D721Med (cell line): ENCODE measurements at regions not wholly inside any gene's neighbourhood (a gene's known extent, or its start where the extent isn't known, plus 50 kb on each side); places are given as distances from the start of the nearest gene placed in this dataset.
"Not testable (repeated sequence)": the region's sequence is repeated elsewhere in the genome, so short reads cannot be mapped to it uniquely, and the experiment has no call there.

Experiments used
- DNase-seq: peaks from one replicate; pipeline ENCODE4 v3.0.0; 2011; ENCODE audit warnings: low spot score; ENCODE audit not compliant: insufficient read length
- FAIRE-seq: peaks from 2 replicates; lab custom pipeline; 2011; peaks lifted over from hg19 to GRCh38; lab: Jason Lieb, UNC
- TF ChIP-seq, protein P1 (sequence below): IDR thresholded peaks from 2 replicates; pipeline ENCODE4 v1.5.1; 2012; ENCODE audit warnings: mild to moderate bottlenecking, control low read depth; ENCODE audit not compliant: insufficient read depth; ENCODE audit errors: missing control alignments

DNA sequence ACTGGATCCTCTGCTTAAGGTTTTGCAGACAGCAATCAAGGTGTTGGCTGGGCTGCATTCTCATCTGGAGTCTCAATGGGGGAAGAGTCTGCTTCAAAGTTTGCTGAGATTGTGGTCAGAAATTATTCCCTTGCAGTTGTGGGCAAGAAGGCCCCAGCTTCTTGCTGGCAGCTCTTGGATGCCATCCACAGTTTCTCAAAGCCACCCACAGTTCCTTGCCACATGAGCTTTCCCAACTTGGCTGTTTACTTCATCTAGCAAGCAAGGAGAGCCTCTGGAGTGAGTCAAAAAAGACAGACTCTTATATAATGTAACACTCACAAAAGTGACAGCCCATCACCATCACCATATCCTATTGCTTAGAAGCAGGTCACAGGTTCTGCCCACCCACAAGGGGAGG is 62.1 kb upstream of the ABHD2 start:
- TF ChIP-seq, protein P1, sequence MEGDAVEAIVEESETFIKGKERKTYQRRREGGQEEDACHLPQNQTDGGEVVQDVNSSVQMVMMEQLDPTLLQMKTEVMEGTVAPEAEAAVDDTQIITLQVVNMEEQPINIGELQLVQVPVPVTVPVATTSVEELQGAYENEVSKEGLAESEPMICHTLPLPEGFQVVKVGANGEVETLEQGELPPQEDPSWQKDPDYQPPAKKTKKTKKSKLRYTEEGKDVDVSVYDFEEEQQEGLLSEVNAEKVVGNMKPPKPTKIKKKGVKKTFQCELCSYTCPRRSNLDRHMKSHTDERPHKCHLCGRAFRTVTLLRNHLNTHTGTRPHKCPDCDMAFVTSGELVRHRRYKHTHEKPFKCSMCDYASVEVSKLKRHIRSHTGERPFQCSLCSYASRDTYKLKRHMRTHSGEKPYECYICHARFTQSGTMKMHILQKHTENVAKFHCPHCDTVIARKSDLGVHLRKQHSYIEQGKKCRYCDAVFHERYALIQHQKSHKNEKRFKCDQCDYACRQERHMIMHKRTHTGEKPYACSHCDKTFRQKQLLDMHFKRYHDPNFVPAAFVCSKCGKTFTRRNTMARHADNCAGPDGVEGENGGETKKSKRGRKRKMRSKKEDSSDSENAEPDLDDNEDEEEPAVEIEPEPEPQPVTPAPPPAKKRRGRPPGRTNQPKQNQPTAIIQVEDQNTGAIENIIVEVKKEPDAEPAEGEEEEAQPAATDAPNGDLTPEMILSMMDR, result no peak
- DNase-seq (no peak), FAIRE-seq (no peak)

DNA sequence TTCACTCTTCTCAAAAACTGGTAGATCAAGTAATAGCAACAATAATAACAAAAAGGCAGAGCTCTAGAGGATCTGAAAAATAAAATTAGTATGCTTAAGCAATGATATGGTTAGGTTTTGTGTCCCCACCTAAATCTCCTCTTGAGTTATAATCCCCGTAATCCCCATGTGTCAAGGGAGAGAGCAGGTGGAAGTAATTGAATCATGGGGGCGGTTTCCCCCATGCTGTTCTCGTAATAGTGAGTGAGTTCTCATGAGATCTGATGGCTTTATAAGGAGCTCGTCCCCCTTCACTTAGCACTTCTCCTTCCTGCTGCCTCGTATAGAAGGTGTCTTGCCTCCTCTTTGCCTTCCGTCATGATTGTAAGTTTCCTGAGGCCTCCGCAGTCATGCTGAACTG is 60.2 kb upstream of the ABHD2 start:
- FAIRE-seq, result peak; percentile 75
- TF ChIP-seq, protein P1, result no peak
- DNase-seq, result no peak

DNA sequence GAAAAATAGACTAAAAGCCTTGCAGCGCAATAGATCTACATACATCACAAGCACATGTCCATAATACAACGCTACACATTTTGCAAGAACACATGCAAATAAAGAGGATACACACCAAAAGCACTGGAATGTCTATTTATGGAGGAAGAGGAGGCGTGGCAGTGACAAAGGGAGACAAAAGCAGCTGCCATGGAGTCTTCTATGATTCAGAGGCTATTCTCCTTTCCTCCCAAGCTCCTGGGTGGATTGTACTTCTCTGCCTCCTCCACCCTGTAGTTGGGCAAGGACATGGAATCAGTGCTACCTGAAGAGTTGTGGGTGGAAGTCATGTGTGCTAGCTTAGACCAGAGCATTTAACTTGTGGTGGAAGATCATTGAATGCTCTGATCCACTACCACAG is 57.9 kb upstream of the ABHD2 start:
- TF ChIP-seq, protein P1, result no peak
- DNase-seq (no peak), FAIRE-seq (no peak)

DNA sequence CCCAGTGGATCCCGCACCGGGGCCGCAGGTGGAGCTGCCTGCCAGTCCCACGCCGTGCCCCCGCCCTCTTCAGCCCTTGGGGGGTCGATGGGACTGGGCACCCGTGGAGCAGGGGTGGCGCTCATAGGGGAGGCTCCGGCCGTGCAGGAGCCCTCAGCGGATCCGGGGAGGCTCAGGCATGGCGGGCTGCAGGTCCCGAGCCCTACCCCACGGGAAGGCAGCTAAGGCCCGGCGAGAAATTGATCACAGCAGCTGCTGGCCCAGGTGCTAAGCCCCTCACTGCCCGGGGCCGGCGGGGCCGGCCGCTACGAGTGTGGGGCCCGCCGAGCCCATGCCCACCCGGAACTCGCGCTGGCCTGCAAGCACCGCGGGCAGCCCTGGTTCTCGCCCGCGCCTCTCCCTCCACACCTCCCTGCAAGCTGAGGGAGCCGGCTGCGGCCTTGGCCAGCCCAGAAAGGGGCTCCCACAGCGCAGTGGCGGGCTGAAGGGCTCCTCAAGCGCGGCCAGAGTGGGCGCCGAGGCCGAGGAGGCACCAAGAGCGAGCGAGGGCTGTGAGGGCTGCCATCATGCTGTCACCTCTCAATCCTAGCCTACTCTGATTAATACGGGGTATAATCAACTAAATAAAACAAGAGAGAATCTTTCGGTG is 56.5 kb upstream of the ABHD2 start:
- not testable (repeated sequence) for DNase-seq, FAIRE-seq

DNA sequence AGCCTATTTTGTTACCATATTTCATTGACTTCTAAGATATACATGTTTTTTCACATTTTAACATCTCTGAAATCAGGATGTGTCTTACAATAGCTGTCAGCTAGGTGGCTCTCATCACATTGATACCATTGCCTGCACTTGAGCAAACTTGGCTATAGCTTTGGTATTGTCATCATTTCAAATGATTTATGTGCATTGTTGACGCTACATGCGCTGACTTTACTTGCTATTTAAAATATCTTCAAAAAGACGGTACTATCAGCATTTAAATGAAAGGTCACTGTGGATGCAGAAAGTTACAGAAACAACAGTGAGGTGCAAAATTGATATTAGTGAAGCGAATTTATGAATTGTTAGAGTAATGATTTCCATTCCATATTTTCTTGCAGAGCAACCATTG is 54.0 kb upstream of the ABHD2 start:
- no peak for DNase-seq
- FAIRE-seq, result no peak
- TF ChIP-seq, protein P1, result peak; percentile 27

DNA sequence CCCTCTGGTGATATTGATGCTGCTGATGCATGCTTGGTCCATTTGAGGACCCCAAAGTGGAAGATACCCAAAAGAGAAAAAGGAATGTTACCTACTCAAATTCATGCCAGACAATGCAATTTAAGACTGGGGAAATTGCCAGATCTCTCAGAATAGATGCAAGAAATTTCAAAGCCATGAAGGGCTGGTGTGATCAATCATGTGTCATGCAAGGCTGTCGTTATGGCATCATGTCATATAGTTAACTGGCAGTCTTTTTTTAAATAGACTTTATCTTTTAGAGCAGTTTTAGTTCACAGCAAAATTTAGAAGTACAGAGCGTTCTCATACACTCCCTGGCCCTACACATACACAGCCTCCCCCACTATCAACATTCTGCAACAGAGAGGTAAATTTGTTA is 53.1 kb upstream of the ABHD2 start:
- FAIRE-seq (no peak), DNase-seq (no peak)
- TF ChIP-seq, protein P1, result no peak

DNA sequence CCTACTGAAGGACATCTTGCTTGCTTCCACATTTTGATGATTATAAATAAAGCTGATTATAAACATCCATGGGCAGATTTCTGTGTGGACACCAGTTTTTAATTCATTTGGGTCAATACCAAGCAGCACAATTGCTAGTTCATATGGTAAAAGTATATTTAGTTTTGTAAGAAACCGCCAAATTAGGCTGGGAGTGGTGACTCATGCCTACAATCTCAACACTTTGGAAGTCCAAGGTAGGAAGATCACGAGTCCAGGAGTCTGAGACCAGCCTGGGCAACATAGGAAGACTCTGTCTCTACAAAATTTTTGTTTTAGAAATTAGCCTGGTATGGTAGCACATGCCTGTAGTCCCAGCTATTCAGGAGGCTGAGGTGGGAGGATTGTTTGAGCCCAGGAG is 52.6 kb upstream of the ABHD2 start:
- FAIRE-seq, result no peak
- no peak for DNase-seq
- TF ChIP-seq, protein P1, result no peak
